Peyer's patch (tissue), 4 donors: ENCODE measurements at regions not wholly inside any gene's neighbourhood (a gene's known extent, or its start where the extent isn't known, plus 50 kb on each side); places are given as distances from the start of the nearest gene placed in this dataset.

ENCODE experiments used
- DNase-seq, 3 donors: peaks; one replicate each; pipeline ENCODE4 v3.0.0-alpha.2; 2017 to 2019
- H3K27ac ChIP-seq, 4 donors: fragments of 200-600 bp; sonication (generic); one replicate each; pipeline ENCODE4 v1.5.1; 2016 to 2019
- H3K27me3 ChIP-seq, 2 donors: fragments of 200-600 bp; sonication (generic); one replicate each; pipeline ENCODE4 v1.5.1; 2019
- H3K36me3 ChIP-seq, 3 donors: fragments of 200-600 bp; sonication (generic); one replicate each; pipeline ENCODE4 v1.5.1; 2016 to 2019
- H3K4me1 ChIP-seq, 4 donors: fragments of 200-600 bp; sonication (generic); one replicate each; pipeline ENCODE4 v1.5.1; 2016 to 2019
- H3K4me3 ChIP-seq, 4 donors: fragments of 200-600 bp; sonication (generic); 1 replicate in 3 of 4; 2 replicates in 1 of 4; pipeline ENCODE4 v1.5.1; 2016 to 2019; ENCODE audit warnings: mild to moderate bottlenecking in 1 of 4
- H3K9me3 ChIP-seq, 4 donors: fragments of 200-600 bp; sonication (generic); one replicate each; pipeline ENCODE4 v1.5.1; 2016 to 2019; ENCODE audit warnings: mild to moderate bottlenecking in 1 of 4
- POLR2A ChIP-seq, 2 donors: fragments of 450-650 bp; IDR thresholded peaks; one replicate each; pipeline ENCODE4 v1.5.1; 2017; ENCODE audit warnings: antibody characterized with exemption in 2 of 2, mild to moderate bottlenecking in 2 of 2, moderate library complexity in 2 of 2
- TF ChIP-seq, protein P1 (sequence below), 6 experiments: fragments of 450-650 bp in 4 of 6; fragments of 200-600 bp in 2 of 6; sonication (generic) in 1 of 6; IDR thresholded peaks; one replicate each; pipeline ENCODE4 v1.5.1; 2017 to 2019; ENCODE audit warnings: antibody characterized with exemption in 6 of 6, mild to moderate bottlenecking in 3 of 6, moderate library complexity in 1 of 6

DNA sequence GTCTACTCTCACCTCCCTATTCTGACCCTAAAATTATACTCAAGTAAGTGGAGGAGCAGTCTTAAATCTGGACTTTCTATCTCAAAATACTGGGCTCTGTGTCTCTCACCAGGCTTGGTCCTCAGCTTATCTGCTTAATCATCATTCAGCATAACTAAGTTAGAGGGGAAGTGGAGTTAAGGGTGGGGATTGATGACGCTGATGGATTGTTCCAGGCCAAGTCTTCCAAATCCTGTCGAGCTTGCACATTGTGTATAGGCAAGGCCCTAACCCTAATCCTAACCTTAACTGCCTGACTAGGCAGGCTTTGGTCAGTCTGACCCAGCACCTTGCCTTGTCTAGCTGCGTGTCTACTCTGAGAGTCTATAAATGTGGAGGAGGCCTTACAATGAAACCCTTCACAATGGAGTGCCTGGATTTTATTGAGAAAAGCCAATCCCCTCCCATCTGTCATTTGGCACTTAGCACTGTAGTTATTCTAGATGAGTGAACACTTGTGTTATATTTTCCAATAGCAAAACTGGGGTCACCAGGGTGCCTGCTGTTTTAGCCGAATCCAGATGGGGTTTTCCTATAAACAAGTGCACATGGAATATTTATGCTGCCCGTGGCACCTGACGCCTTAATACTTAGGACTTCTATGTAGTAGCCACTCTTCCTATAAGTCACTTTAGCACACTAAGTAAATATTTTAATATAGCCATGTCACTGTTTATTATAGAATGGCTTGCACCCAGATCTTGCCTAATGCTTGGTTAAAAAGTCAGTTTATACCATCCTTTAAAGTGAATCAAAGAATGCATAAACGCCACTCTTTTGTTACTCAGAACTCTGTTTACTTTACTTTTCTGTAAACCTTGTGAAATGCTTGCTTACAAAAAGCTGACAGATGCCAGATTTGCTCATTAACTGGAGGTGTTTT, 193.2 kb upstream of the MYOCD start:
- H3K4me1 ChIP-seq = no peaks in the 10 kb centered on the region
- no peaks in the 10 kb centered on the region for H3K36me3 ChIP-seq
- no peak for DNase-seq
- no peaks in the 10 kb centered on the region for H3K9me3 ChIP-seq
- H3K27ac ChIP-seq = peak overlapping the region in 1 of 4 donors; percentile 39
- TF ChIP-seq, protein P1, sequence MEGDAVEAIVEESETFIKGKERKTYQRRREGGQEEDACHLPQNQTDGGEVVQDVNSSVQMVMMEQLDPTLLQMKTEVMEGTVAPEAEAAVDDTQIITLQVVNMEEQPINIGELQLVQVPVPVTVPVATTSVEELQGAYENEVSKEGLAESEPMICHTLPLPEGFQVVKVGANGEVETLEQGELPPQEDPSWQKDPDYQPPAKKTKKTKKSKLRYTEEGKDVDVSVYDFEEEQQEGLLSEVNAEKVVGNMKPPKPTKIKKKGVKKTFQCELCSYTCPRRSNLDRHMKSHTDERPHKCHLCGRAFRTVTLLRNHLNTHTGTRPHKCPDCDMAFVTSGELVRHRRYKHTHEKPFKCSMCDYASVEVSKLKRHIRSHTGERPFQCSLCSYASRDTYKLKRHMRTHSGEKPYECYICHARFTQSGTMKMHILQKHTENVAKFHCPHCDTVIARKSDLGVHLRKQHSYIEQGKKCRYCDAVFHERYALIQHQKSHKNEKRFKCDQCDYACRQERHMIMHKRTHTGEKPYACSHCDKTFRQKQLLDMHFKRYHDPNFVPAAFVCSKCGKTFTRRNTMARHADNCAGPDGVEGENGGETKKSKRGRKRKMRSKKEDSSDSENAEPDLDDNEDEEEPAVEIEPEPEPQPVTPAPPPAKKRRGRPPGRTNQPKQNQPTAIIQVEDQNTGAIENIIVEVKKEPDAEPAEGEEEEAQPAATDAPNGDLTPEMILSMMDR (IDR thresholded peaks at IDR 0.05) = no peak
- no peak for TF ChIP-seq POLR2A (IDR thresholded peaks at IDR 0.05)
- no peaks in the 10 kb centered on the region for H3K27me3 ChIP-seq
- no peak overlapping the region for H3K4me3 ChIP-seq

DNA sequence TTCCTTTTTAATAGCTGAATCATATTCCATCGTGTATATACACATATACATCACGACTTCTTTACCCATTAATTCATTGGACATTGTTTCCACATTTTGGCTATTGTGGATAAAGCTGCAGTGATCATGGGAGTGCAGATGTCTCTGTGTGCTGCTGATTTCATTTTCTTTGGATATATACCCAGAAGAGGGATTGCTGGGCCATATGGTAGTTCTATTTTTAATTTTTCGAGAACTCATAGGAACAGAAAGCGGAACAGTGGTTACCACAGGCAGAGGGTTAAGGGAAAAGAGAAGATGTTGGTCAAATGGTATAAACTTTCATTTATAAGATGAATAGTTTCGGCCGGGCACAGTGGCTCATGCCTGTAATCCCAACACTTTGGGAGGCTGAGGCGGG, 187.4 kb upstream of the MYOCD start:
- DNase-seq = no peak
- Histone ChIP-seq H3K27ac (no peak overlapping the region), H3K9me3 (no peaks in the 10 kb centered on the region), H3K4me3 (no peak overlapping the region), H3K27me3 (no peaks in the 10 kb centered on the region), H3K36me3 (no peaks in the 10 kb centered on the region), H3K4me1 (no peaks in the 10 kb centered on the region)
- TF ChIP-seq, protein P1 (IDR thresholded peaks at IDR 0.05) = no peak
- no peak for TF ChIP-seq POLR2A (IDR thresholded peaks at IDR 0.05)

DNA sequence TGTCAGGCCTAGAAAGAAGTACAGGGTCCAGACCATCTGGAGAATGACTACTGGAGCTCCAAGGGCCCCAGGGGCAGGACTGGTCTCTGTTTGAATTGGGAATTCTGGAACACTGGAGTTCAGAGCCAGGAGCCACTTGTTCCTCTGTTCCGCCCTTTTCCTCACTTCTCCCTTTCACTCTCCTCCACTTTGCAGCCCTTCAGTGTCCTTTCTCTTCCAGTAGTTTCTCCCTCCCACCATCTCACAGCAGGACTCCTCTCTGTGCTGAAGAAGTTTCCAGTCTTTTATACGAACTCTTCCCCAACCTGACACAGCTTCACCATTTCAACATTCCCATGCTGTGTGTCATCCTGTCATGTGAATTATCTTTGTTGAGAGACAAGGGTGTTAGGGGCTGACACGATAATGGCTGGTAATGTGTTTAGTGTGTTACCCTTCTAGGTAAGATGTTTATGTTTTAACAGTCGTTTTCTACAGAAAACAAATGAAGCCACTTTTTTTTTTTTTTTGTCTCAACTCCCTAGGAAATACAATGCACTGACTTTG, 180.3 kb upstream of the MYOCD start:
- Histone ChIP-seq H3K36me3 (no peaks in the 10 kb centered on the region), H3K27ac (no peak overlapping the region), H3K4me3 (no peak overlapping the region), H3K9me3 (no peaks in the 10 kb centered on the region), H3K27me3 (no peaks in the 10 kb centered on the region), H3K4me1 (no peaks in the 10 kb centered on the region)
- no peak for DNase-seq
- TF ChIP-seq, protein P1 (IDR thresholded peaks at IDR 0.05) = no peak

DNA sequence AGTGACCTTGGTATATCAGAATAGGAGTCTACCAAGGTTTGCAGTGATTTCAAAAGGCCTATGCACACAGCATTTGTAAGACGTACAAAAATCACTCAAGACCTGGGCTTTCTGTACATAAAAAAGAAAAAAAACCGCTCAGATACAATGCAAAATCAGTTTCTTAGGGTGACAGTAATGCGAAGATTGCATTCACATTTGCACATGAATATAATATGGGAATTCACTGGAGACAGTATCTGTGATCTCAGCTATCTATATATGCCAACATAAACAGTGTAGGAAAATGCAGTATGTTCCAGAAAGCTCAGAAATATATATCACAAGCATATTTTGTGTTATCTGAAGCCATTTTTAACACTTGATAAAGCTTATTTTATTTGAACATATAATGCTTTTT, 176.4 kb upstream of the MYOCD start:
- Histone ChIP-seq H3K4me1 (no peaks in the 10 kb centered on the region), H3K27ac (no peak overlapping the region), H3K27me3 (no peaks in the 10 kb centered on the region), H3K36me3 (no peaks in the 10 kb centered on the region), H3K9me3 (no peaks in the 10 kb centered on the region), H3K4me3 (no peak overlapping the region)
- no peak for DNase-seq
- no peak for TF ChIP-seq POLR2A (IDR thresholded peaks at IDR 0.05)
- TF ChIP-seq, protein P1 (IDR thresholded peaks at IDR 0.05) = no peak

DNA sequence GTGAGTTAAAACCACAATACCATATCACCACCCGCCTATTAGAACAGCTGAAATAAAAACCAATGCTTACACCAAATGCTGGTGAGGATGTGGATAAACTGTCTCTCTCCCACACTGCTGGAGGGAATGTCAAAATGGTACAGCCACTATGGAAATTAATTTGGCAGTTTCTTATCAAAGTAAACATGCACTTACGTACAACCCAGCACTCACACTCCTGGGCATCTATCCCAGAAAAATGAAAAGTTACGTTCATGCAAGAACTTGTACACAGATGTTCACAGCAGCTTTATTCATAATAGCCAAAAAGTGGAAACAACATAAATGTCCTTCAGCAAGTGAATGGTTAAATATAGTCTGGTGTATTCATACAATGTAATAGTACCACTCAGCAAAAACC, 173.2 kb upstream of the MYOCD start:
- Histone ChIP-seq H3K27me3 (no peaks in the 10 kb centered on the region), H3K4me1 (no peaks in the 10 kb centered on the region), H3K27ac (no peak overlapping the region), H3K36me3 (no peaks in the 10 kb centered on the region), H3K9me3 (no peaks in the 10 kb centered on the region), H3K4me3 (no peak overlapping the region)
- TF ChIP-seq, protein P1 (IDR thresholded peaks at IDR 0.05) = no peak
- no peak for TF ChIP-seq POLR2A (IDR thresholded peaks at IDR 0.05)
- DNase-seq = no peak
